ENCODE measurements at regions not wholly inside any gene's neighbourhood (a gene's known extent, or its start where the extent isn't known, plus 50 kb on each side); places are given as distances from the start of the nearest gene placed in this dataset.

- H3K4me3 ChIP-seq (ENCODE audit: low read length): no peak overlapping the region
- no peak for DNase-seq (ENCODE audit: low read depth, low spot score)
Measured at GRCh38 chr6:134866563-134866962, 83.3 kb downstream of the ALDH8A1 start.

DNA sequence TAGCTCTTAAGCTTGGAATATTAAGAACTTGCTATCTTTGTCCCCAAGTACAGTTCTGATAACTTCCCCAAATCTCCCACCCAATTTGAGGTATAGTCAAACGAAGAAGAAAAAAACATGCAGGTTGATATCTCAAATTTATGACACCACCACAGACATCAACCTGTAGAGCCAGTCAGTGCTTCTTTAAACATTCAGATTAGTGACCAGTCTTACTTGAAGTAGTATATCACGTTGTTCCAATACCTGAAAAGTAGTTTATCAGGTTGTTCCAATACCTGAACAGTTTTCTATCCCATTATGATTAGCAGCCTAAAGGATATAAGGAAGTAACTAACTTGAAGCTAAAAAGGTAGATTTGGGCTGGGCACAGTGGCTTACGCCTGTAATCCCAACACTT is 85.3 kb downstream of the ALDH8A1 start:
- DNase-seq (ENCODE audit: low read depth, low spot score): no peak
- H3K4me3 ChIP-seq (ENCODE audit: low read length): no peak overlapping the region

- H3K4me3 ChIP-seq (ENCODE audit: low read length): no peak overlapping the region
- DNase-seq (ENCODE audit: low read depth, low spot score): no peak
Measured at GRCh38 chr6:134863763-134864510, 86.0 kb downstream of the ALDH8A1 start.

DNA sequence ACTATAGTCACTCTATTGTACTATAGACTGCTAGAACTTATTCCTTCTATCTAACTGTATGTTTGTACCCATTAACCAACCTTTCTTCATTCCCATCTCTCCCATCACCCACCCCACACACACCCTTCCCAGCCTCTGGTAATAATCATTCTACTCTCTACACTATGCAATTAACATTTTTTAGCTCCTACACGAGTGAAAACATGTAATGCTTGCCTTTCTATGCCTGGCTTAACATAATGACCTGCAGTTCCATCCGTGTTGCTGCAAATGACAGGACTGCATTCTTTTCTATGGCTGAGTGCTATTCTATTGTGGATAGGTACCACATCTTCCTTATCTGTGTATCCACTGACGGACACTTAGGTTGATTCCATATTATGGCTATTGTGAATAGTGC is 95.5 kb downstream of the ALDH8A1 start:
- DNase-seq (ENCODE audit: low read depth, low spot score): no peak
- H3K4me3 ChIP-seq (ENCODE audit: low read length): no peak overlapping the region

- no peak overlapping the region for H3K4me3 ChIP-seq (ENCODE audit: low read length)
Measured at GRCh38 chr6:134853111-134854055, 96.5 kb downstream of the ALDH8A1 start.

DNA sequence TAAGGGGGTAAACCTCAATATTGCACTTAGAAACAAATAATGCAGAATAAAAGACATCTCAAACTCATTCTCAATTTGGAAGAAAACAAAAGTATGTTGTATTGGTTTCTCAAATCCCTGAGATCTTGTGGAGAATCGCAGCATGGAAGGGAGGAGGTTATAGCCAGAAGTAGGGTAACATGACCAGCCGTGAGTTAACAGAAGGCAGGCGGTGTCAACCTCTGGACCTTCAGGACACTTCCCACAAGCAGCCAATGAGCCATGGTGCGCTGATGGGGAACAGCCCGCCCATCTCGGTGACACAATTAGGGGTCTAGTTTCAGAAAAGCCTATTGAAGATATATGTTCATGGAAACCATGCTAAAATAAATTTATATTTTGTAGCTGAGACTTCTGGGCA is 98.4 kb downstream of the ALDH8A1 start:
- H3K4me3 ChIP-seq (ENCODE audit: low read length): no peak overlapping the region
- no peak for DNase-seq (ENCODE audit: low read depth, low spot score)

More at GRCh38 chr6:134853111-134854055, 96.5 kb downstream of the ALDH8A1 start:
- no peak for DNase-seq (ENCODE audit: low read depth, low spot score)

- DNase-seq (ENCODE audit: low read depth, low spot score): no peak
- no peak overlapping the region for H3K4me3 ChIP-seq (ENCODE audit: low read length)
Measured at GRCh38 chr6:134850721-134851305, 99.1 kb downstream of the ALDH8A1 start.

DNA sequence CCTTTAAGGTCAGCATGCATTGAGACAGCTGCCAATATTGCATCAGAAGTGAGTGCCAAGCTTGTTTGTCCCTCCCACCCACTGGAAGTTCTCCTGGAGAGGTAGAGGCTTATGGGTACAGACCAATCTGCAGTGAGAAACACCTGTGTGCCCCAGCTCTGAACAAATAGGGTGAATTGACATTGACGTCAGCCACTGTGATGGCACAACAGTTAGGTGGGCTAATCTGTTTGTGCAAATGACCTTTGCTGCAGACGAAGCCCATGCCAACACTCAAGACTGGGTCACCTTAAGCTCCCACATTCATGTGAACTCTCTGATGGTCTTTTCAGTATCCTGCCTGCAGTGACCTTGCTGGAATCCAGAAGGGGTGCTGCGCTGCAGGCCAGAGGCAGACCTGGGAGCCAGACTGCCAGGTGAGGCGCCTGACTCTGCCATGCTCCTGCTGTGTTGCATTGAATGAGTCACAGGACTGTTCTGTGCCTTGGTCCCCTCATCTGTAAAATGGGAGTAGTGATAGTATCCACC is 99.9 kb downstream of the ALDH8A1 start:
- H3K4me3 ChIP-seq (ENCODE audit: low read length): no peak overlapping the region
- DNase-seq (ENCODE audit: low read depth, low spot score): no peak

DNA sequence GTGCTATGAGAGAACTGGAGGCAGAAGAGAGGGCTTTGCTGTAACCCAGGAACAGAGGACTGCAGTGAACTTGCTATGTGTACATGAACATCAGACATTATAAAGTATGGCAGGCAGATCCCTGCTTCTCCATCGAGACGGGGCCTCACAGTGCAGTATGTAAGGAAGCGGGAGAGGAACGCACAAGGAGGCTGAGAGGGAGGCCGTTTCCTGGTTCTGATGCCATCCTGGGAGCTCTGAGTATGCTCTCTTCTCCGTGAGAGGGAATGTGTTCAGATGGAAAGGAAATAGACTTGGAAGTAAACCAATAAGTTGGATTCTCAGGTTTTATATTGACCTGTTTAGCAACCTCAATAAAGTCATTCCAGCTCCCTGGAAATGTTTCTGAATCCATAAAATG is 101.8 kb downstream of the ALDH8A1 start:
- H3K4me3 ChIP-seq (ENCODE audit: low read length): no peak overlapping the region
- no peak for DNase-seq (ENCODE audit: low read depth, low spot score)

DNA sequence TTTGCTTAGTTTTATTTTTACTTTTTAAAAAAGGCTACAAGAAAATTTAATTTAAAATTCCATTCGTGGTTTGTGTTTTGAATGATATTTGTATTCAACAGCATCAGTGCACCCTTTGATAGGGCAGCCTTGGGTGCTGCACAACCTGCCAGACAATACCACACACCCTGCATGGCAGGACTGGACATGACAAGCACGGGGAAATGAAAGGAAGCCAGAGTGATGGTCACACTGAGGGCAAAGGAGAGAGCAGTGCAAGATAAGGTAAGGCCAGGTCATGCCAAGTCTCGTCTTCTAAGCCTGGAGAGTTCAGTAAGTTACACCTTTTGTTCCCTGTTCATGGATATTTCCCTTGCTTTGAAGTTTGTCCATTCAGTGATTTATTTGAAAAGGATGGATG is 103.0 kb downstream of the ALDH8A1 start:
- DNase-seq (ENCODE audit: low read depth, low spot score): no peak
- H3K4me3 ChIP-seq (ENCODE audit: low read length): no peak overlapping the region

GRCh38 chr6:134846031-134846430 is 103.9 kb downstream of the ALDH8A1 start:
- H3K4me3 ChIP-seq (ENCODE audit: low read length): no peak overlapping the region
- no peak for DNase-seq (ENCODE audit: low read depth, low spot score)

DNA sequence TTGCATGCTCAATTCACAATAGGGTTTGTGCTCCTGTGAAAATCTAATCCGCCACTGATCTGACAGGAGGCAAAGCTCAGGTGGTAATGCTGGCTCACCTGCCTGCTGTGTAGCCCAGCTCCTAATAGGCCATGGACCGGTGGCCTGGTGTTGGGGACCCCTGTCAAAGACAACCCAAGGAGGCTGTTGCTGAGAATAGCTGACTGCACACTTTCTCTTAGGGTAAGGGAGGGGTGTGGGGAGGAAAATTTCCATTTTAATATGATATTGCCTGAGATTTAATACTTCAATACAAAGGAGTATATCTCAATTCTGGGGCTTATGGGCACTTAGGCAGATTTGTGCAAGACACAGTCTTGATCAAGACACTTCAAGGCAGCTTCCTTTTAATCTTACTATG is 105.8 kb downstream of the ALDH8A1 start:
- no peak for DNase-seq (ENCODE audit: low read depth, low spot score)

DNA sequence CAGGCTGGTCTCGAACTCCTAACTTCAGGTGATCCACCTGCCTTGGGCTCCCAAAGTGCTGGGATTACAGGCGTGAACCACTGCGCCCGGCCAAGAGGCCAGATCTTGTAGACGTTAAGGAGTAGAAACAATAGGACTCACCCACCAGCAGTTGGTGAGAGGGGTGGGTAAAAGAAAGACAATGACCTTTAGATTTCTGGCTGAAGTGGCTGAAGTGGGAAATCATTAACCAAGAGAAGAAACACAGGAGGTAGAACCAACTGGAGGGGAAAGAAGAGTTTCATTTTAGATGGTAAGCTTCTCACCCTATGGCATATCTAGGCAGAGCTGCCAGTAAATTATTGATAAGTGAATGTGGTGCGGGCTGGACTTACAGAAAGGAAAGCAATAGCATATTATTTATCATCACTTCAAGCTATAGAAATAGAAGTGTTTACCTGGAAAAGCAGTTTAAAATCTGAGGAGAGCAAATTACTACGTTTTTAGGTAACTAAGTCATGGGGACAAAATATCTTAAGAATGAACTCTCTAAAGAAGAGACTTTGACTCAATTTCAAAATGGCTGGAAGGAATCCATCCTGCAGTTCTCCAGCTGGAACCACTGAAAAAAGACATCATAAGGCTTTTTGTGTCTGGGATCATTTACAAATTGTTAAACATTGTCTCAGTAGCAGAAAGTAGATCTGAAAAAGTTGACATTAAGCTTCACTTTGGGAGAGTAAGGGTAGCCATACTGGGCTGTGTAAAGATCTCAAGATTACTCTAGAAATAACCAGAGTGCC is 109.6 kb downstream of the ALDH8A1 start:
- no peak overlapping the region for H3K4me3 ChIP-seq (ENCODE audit: low read length)
- DNase-seq (ENCODE audit: low read depth, low spot score): no peak

More for the DNA sequence above, 105.8 kb downstream of the ALDH8A1 start:
- no peak overlapping the region for H3K4me3 ChIP-seq (ENCODE audit: low read length)

GRCh38 chr6:134835993-134836392 is 113.9 kb downstream of the ALDH8A1 start:
- DNase-seq (ENCODE audit: low read depth, low spot score): no peak
- no peak overlapping the region for H3K4me3 ChIP-seq (ENCODE audit: low read length)

GRCh38 chr6:134830940-134831339 is 119.0 kb downstream of the ALDH8A1 start:
- DNase-seq (ENCODE audit: low read depth, low spot score): no peak
- no peak overlapping the region for H3K4me3 ChIP-seq (ENCODE audit: low read length)

GRCh38 chr6:134830194-134830593 is 119.7 kb downstream of the ALDH8A1 start:
- no peak for DNase-seq (ENCODE audit: low read depth, low spot score)
- H3K4me3 ChIP-seq (ENCODE audit: low read length): no peak overlapping the region

- no peak for DNase-seq (ENCODE audit: low read depth, low spot score)
- H3K4me3 ChIP-seq (ENCODE audit: low read length): no peak overlapping the region
Measured at GRCh38 chr6:134828641-134829040, 121.3 kb downstream of the ALDH8A1 start.

- DNase-seq (ENCODE audit: low read depth, low spot score): no peak
- no peak overlapping the region for H3K4me3 ChIP-seq (ENCODE audit: low read length)
Measured at GRCh38 chr6:134826889-134827737, 122.8 kb downstream of the ALDH8A1 start.

Data from Jurkat, Clone E6-1 (cell line).